GM21526 (cell line): ENCODE measurements at regions not wholly inside any gene's neighbourhood (a gene's known extent, or its start where the extent isn't known, plus 50 kb on each side); places are given as distances from the start of the nearest gene placed in this dataset.
A peak's percentile ranks its signal among the peaks of the same experiment; 100 is the strongest.

Source experiments
- ATAC-seq: cut with Tn5 transposase; IDR thresholded peaks from one replicate; pipeline ENCODE4 v1.9.1; 2021; ENCODE audit warnings: moderate library complexity; ENCODE audit not compliant: unreplicated experiment, low FRiP score

DNA sequence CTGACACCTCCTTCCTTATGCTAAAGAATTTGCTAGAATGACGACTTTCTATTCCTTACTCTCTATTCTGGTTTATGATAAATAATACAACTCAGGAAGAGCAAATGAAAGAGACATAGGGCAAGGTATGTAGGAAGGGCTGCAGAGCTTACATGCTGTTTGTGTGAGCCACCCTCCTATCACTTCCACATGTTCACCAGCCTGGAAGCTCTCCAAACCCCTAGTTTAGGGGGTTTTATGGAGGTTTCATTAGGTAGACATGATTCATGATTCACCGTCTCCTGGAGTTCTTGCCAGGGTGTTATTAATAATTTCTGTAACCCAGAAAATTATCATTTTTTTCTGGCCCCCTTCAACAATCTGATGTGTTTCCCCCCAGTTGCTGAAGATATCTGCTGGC is 172.1 kb upstream of the COL8A1 start:
- no peak for ATAC-seq

DNA sequence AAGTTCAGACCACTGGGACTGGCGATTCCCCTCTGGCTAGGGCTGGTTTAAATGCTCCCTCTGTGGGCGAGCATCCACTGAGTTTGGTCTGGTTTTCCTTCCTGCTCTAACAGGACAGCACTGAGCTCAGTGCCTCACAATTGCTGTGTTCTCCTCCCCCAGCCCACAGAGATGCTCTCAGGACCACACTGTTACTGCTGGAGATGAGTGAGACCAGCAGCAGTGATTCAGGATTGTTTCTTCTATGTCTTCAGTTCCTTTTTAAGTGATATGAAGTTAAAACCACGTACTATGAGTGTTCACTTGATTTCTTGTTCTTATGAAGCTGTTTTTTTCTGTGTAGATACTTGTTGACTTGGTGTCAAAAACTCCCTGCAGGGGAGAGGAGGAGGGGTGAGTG is 180.4 kb upstream of the COL8A1 start:
- no peak for ATAC-seq

DNA sequence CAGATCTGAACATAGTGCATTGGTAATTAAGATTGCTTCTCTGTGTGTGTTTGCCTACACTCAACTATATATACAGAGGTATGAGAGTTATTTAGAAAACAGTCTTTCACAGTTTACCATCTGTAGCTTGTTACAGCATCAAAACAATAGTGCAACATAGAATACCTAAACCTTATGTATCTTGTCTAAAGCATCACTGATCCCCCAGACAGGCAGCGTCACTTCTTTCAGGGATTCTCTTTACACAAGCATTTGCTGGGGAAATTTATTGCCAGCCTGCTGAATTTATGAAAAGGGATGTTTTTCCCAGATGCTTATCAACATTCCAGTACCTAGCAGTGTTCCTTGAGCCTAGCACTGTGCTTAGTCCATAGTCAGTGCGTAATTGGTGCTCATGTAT is 195.8 kb upstream of the COL8A1 start:
- ATAC-seq, result no peak

DNA sequence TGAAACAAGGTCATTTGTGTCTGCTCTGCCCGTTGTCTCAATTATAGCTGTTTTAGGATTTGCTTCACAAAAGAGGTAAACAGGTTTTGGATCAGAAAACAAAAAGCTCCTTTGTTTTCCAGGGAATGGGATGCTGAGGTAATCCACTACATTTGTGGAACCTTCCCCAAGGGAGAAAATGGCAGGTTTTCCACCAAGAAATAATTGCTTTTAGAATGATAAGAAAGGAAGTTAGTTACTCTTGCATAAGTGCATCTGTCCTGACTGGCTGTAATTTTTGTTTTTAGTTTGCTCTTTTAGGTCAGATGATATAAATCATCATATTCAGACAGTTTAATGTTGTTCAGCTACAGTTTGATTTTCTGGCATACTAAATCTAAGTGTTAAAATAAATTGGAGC is 198.5 kb upstream of the COL8A1 start:
- ATAC-seq, result no peak

DNA sequence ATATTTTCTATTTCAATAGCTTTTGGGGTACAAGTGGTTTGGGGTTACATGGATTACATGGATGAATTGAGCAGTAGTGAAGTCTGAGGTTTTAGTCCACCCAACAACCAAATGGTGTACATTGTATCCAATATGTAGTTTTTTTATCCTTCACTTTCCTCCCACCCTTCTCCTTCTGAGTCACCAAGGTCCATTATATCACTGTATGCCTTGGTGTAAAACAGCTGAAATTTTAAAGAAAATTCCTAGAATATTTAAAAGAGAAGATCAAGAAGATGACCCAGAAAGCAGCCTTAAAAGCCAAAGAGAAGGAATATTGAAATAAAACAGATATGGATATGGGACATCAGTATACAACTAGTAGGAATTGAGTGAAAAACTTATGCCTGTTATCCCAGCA is 204.2 kb upstream of the COL8A1 start:
- no peak for ATAC-seq

DNA sequence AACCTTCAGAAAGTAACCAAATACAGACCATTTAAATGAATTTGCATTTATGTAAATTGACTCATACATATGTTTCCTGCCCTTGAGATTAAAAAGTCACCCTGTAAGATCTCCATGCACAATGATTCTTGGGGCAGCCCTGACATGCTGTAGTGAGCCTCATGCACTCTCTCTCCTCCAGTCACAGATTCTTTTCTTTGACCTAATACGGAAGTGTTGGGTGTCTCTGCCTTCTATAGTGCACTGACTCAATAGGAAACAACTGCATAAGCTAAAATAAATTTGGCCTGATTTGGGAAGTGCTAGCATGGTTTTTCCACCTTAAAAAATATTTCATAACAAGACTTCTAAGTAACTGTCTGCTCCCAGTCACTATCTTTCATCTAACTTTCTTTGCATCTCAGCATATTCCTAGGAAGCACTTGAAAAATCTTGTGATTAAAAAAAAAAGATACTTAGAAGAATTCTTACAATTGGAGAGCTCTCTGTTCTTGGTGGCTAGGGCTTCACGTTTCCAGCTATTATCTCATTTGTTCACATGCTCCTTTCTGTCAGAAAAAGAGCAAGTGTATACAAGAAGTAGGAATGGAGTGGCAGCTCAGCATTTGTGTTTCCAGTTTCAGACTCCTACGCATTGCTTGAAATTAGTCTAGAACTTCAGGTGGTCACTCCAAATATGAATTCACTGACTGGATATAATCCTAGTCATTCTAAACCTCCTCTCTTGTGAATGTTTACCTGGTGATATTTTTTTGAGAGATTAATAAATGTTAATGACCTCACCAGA is 207.9 kb upstream of the COL8A1 start:
- ATAC-seq, result peak; percentile 62

DNA sequence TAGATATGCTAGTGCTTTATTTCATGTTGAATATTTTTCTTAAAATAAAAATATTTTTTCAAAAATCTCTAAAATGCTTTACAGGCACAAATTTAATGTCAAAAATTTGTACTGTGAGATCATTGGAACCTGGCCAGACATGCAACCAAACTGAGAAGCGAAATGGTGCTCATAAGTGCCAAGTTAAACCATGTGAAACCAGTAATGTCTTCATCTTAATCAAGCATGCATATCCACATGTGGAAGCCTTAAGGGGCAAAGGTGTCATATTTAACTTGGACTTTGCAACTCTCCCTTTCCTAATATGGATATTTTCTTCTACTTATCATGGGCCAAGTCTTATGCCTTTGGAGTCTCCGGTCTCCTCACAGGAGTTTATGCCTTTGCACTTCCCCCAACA is 208.9 kb upstream of the COL8A1 start:
- no peak for ATAC-seq

DNA sequence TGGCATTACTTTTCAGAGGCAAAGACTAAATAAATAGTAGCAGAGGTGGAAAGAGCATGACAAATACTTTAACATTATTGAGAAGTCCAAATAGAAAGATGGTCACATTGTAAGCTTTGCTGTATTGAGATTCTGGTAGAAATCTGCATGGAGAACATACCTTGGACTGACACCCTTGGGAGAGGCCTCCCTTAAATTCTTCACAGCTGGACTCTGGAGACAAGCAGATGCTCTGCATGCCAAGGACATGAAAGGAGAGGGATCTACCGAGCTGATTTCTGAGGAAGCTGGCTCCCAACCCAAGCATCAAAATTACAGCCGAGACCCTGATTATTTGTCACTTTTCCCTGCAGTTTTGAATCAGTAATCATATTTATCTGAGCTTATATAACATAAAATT is 212.5 kb upstream of the COL8A1 start:
- ATAC-seq, result no peak

DNA sequence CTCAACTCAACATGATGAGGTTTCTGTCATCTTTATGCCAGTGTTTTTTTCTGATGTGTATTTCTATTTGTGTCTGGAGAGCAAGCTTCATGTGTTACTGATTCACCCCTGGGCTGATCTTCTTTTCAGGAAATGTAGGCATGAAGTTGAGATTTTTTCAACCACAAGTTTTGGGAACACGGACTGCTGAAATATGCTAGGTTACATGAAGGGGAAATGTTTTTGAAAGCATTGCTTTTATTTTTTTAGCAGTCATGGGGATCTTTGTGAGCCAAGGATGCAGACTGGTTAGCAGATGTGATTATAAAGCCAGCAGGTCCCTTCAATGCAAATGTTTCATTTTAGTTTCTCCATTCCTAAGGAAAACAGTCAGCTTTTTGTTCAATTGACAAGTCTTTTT is 219.3 kb upstream of the COL8A1 start:
- no peak for ATAC-seq

DNA sequence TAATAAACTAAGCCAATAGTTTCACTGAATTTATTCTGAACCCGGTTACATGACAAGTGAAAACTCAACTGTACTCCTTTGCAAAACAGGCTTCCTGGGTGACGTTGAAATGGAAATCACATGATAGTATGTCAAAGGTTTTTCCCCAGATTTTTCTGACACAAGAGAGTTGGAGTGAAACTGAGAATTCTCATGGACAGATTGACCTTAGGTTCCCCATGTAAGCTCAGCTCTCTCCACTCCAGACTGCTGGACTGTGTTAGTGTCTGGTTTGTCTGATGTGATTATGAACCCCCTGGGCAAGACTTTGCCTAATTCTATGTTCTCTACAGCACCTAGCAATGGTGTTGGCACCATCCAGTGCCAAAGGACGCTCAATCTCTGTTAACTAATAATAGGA is 219.7 kb upstream of the COL8A1 start:
- ATAC-seq, result peak; percentile 70

DNA sequence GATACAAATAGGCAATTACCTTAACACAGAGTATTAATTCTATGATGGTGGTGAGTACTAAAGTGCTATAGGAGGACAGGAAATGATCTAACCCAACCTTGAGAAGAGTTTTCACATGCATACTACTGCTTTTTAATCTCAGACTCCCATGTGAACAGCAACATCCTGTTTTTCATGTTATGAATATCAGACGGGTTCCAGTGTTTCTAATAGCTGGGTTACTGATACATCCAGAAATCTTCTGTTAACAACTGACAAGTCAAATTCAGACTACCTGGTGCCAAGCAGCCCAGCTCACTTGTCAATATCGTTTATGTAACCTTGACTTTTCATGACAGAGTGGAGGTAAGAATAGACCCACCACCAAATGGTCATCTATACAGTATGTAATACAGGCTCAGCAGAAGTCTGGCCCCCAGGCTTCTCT is 220.2 kb upstream of the COL8A1 start:
- ATAC-seq, result peak; percentile 62

DNA sequence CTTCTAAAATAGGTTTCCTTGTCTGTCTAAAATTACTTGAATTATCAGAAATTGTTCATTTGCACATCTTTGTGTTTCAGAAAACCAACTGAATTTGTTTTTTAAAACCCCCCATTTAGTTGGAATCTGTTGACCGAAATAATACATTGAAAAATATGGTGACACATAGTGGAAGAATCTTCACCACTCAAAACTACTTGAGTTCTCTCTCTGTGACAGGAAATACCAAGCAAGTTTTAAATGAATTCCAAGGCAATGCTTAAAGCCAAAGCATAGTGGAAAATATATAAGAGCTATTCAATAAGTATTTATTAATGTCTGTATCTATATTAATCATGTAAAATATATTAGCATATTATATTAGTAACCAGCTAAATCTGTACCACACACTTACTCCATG is 224.9 kb upstream of the COL8A1 start:
- no peak for ATAC-seq

DNA sequence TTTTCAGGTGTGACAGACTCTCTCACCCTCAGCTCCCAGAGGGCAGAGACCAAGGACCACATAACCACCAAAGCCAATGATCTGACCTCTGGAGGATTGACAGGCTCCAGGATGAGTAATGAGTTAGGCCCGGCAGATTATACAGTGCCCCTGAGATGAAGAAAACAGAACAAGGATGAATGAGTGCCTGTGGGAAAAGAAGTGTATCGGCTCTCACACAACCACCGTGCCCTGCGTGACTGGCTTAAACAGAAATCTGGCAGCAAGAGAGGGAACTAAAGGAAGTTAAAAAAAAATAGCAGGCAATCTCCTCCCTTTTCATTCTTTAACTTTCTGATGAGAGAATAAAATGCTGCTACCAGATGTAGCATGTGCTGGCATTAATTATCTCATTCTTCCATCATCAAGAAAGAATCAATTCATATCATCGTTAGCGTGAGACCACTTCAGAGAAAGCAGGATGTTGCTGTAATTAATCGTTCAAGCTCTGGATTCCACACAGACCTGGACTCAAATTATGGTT is 227.5 kb upstream of the COL8A1 start:
- no peak for ATAC-seq

DNA sequence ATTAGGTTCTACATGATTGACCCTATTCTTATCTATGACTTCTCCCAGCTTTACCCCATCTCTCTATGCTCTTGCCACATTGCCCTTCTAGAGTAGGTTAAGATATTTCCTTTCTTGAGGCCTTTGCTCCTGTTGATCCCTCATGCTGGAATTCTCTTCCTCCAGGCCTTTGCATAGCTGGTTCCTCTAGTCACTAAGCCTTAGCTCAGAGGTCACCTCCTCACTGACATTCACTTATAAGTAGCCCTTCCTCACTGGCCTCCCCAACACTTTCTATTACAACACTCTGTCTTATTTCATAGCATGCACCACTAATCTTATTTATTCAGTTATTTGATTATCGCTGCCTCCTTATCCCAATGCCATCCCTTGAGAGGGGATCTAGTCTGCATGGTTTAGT is 228.4 kb upstream of the COL8A1 start:
- no peak for ATAC-seq

DNA sequence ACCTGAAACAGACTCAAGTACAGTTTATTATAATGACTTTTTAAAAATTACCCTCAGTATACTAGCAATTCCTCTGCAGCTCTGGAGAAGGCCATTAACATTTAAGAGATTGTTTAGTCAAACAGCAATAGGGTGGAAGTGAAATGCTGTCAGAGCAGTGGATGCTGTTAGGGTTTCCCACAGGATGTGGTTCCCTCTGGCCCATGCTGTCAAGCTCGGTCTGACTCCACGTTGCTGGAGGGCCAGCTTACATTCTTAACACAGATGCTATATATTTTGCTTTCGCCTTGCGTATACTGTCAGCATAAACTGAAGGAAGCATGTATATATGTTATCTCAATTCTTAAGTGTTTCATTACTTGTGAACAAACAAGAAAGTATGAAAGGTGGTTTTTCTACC is 231.1 kb upstream of the COL8A1 start:
- no peak for ATAC-seq

DNA sequence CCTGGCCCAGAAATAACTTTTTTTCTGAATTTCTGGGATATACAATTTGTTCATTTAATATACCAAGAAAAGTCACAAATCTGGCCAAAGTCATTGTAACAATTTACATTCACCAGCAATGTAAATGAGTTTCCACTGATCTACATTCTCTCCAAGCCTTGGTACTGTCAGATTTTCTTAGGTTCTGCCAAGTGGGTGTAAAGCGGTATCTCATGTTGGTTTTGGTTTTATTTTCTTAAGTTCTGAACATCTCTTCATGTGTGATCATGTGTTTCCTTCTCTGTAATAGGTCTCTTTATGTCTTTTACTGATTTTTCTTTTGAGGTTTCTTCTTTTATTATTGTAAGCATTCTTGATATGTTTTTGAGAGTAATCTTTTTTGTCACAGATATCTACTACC is 235.6 kb upstream of the COL8A1 start:
- ATAC-seq, result no peak

DNA sequence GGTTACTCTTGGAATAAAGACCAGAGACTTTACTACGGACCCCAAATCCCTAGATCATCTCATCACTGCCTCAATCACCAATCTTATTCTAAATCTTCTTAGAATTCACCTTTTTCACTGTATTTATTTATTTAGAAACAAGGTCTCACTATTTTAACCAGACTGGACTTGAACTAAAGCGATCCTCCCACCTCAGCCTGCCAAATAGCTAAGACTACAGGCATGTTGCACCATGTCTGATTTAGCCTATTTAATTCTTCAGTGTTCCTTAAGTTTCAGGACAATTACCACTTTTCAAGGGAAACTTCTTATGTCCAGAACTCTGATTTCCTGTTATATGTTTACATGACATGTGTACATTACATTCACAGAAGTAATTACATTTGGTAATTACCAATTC is 238.0 kb upstream of the COL8A1 start:
- ATAC-seq, result no peak

DNA sequence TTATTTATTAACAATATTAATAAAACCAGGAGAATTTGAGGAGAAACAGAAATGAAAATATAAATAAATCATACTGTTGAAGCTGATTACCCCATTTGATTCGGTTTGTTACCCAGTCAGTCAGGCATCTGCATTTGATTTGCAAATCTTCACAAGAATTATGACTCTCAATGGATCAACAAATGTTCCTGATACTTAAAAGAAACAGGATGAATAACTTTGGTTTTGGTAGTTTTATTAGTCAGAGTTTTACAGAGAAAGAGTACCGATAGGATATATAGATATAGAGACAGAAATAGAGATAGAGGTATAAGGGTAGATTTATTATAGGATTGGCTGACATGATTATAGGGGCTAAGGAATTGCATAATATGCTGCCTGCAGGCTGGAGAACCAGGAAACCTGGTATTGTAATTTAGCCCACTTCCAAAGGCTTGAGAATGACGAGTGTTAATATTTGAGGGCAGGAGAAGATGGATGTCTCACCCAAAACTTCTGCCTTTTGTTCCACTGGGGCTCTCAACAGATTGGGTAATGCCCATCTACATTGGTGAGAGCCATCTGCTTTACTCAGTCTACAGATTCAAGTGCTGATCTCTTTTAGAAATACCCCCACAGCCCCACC is 241.6 kb upstream of the COL8A1 start:
- ATAC-seq, result no peak

DNA sequence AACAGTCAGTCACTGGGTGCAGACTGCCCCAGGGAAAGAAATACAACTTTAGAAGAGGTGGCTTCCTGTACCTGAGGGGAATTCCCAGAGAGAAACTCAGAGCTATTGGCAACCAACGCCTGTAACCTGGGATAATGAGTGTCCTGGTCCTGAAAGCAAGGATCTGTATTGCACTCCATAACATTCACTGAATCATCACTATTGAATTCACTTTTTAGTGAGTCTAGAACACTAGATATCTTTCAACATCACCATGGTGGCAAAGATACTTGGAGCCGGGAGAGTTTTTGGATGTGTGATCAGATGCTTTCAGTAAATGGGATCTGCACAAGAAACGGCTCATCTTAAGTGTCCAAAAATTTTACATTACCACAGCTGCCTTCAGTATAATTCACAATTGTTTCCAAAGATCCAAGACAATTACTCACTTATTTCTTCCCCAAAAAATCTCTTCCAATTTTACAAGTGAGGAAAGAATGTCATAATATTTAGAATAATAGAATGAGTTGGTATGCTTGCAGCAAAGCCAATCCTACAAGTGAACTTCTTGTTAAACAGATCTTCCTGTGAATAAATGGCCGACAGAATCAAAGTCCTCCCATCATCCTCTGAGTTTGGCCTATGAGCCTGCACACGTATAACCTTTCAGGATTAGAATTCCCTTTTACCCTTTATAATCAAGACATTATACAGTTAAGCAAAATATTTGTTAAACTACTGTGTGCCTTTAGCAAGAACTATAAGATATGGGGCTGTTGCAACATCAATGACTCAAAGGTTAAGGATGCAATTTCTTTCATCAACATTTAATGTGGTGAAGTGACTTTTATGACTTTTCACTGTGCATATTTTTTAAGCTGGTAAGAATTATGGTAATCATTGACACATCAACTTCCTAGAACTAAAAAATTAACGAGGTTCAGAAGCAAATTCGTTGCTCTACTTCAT is 243.3 kb upstream of the COL8A1 start:
- no peak for ATAC-seq

DNA sequence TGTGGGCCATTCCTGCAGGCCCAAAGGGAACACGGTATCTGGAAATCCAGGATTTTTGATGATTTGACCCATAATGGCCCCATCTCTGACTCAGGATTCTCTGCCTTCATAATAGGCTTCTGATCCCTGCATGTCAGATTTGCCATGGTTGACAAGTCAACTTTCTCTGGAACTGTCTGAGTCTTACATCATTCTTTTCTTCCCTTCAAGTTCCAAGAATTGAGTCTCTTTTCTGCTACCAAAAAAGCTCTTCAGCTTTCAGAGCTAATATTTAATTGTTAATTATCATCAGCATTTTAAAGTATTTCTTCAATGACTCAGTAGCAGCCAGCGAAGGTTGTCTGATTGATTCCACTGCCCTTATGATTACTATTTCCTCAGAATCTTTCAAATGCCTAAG is 244.4 kb upstream of the COL8A1 start:
- ATAC-seq, result no peak

DNA sequence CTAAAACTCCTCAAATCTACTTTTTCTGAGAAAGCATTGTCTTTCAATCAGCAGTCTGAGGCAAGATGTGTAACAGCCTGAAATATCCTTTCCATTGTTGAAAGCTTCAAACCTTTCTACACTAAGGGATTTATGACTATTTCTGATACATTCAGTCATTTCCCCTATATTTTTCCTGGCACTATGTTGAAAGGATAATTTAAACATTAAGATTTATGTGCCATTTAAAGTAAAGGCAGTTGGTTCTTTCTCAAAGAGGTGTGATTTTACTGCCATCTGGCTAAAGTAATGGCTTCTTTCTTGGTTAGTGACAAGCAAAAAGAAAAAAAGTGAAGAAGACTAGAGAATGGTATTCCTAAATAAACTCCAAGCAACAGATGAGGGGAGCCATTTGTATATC is 249.6 kb upstream of the COL8A1 start:
- ATAC-seq, result no peak
